GM23248 (cell line): ENCODE measurements at regions not wholly inside any gene's neighbourhood (a gene's known extent, or its start where the extent isn't known, plus 50 kb on each side); places are given as distances from the start of the nearest gene placed in this dataset.
A peak's percentile ranks its signal among the peaks of the same experiment; 100 is the strongest.

Source experiments
- DNase-seq: peaks from one replicate; pipeline ENCODE4 v3.0.0-alpha.2; 2015
- H2AFZ ChIP-seq: fragments of 200-600 bp; sonication (generic); 2 replicates; pipeline ENCODE4 v1.6.1; 2016; ENCODE audit warnings: antibody characterized with exemption
- H3F3A ChIP-seq: fragments of 200-600 bp; sonication (generic); 2 replicates; pipeline ENCODE4 v1.6.1; 2016; ENCODE audit warnings: mild to moderate bottlenecking, antibody characterized with exemption, mixed run types; ENCODE audit not compliant: insufficient read depth
- H3K27ac ChIP-seq: fragments of 200-600 bp; sonication (generic); 2 replicates; pipeline ENCODE4 v1.5.1; 2016; ENCODE audit warnings: mild to moderate bottlenecking
- H3K27me3 ChIP-seq: fragments of 200-600 bp; sonication (generic); replicated peaks from 2 replicates; pipeline ENCODE4 v1.6.1; 2016; ENCODE audit warnings: mild to moderate bottlenecking; ENCODE audit not compliant: insufficient read depth
- H3K36me3 ChIP-seq: fragments of 200-600 bp; sonication (generic); 2 replicates; pipeline ENCODE4 v1.6.1; 2016; ENCODE audit warnings: low read depth, mild to moderate bottlenecking
- H3K4me1 ChIP-seq: fragments of 200-600 bp; sonication (generic); 2 replicates; pipeline ENCODE4 v1.6.1; 2016; ENCODE audit warnings: mild to moderate bottlenecking; ENCODE audit not compliant: insufficient read depth
- H3K4me2 ChIP-seq: fragments of 200-600 bp; sonication (generic); one replicate; pipeline ENCODE4 v1.6.1; 2016; ENCODE audit warnings: mild to moderate bottlenecking; ENCODE audit not compliant: unreplicated experiment
- H3K4me3 ChIP-seq: fragments of 200-600 bp; sonication (generic); 2 replicates; pipeline ENCODE4 v1.5.1; 2016; ENCODE audit warnings: mild to moderate bottlenecking
- H3K79me2 ChIP-seq: fragments of 200-600 bp; sonication (generic); 2 replicates; pipeline ENCODE4 v1.6.1; 2016; ENCODE audit warnings: mild to moderate bottlenecking; ENCODE audit not compliant: insufficient read depth
- H3K9ac ChIP-seq: fragments of 200-600 bp; sonication (generic); 2 replicates; pipeline ENCODE4 v1.6.1; 2016; ENCODE audit warnings: mild to moderate bottlenecking
- H3K9me2 ChIP-seq: fragments of 200-600 bp; sonication (generic); 2 replicates; pipeline ENCODE4 v1.6.1; 2016; ENCODE audit warnings: mixed run types, mild to moderate bottlenecking, moderate library complexity; ENCODE audit not compliant: insufficient read depth
- H3K9me3 ChIP-seq: fragments of 200-600 bp; sonication (generic); one replicate; pipeline ENCODE4 v1.6.1; 2017; ENCODE audit warnings: low read depth
- H4K20me1 ChIP-seq: fragments of 200-600 bp; sonication (generic); 2 replicates; pipeline ENCODE4 v1.6.0; 2016; ENCODE audit not compliant: insufficient read depth
- EZH2 ChIP-seq: fragments of 200-600 bp; sonication (generic); IDR thresholded peaks from 2 replicates; pipeline ENCODE4 v1.6.1; 2018; ENCODE audit warnings: antibody characterized with exemption, mild to moderate bottlenecking; ENCODE audit not compliant: insufficient read depth, poor library complexity, severe bottlenecking
- EZH2phosphoT487 ChIP-seq: fragments of 200-600 bp; sonication (generic); IDR thresholded peaks from 2 replicates; pipeline ENCODE4 v1.6.1; 2018; ENCODE audit warnings: antibody characterized with exemption, moderate library complexity, mild to moderate bottlenecking, low read depth; ENCODE audit not compliant: insufficient read depth
- WGBS, 2 experiments: methylation state at CpG; one replicate each; pipeline ENCODE4 v1.1.6; 2015 to 2017; ENCODE audit warnings: low lambda C conversion rate in 2 of 2, low coverage in 1 of 2; ENCODE audit errors: missing lambda C conversion rate in 2 of 2; 5-methylcytosine and 5-hydroxymethylcytosine counted together
- in situ Hi-C: fragments of 300-500 bp; cut with MboI; formaldehyde crosslinking; loops from 2 replicates; pipeline ENCODE4 v1.15.0; 2020

DNA sequence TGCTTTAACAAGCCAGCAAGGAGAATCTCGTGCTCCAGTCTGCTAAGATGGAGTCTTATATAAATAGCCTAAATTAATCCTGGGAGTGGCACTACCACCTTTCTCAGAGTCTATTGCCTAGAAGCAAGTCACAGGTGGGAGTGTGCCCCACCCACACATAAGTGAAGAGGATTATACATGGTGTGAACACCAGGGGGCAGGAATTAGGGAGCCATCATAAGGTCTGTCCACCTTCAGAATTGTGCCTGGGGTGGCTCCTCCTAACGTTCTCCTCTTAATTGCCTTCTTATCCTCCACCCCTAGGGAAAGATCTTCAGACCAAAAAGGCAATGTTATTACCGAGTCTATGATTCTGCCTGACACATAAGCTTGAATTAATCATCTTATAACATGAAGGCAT is 276.8 kb upstream of the SESN3 start:
- 87 to 89% methylated on average over 3 of the region's 3 CpGs for WGBS, 2 experiments

DNA sequence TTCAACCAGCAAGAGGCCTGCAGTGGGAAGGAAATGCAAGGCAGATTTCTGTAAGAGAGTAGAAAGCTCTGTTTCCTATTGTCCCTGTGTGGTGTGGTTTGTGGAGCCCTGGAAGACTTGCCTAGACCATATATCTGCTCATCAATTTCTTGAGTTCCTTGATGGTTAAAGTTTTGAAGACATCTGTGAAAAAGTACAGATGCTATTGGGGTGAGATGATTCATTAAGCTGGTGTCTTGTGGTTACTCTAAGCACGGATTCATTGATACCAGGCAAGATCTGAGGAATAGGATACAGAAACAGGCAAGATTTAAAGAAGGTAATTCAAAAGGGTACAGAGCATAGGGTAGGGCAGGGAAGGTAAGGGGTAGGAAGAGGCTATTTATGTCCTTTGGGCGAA is 275.8 kb upstream of the SESN3 start:
- in situ Hi-C loops: no loop called here
- 47 to 52% methylated on average over 2 of the region's 2 CpGs for WGBS, 2 experiments

More for the DNA sequence above, 276.8 kb upstream of the SESN3 start:
- Histone ChIP-seq H3K4me3 (no peak overlapping the region), H3F3A (peaks cover 23% of the 10 kb centered on the region), H3K4me1 (peaks cover 30% of the 10 kb centered on the region), H3K79me2 (no peaks in the 10 kb centered on the region), H3K36me3 (no peaks in the 10 kb centered on the region), H3K9ac (no peak overlapping the region), H3K27ac (no peak overlapping the region), H4K20me1 (no peaks in the 10 kb centered on the region), H3K27me3 (no peaks in the 10 kb centered on the region), H2AFZ (no peak overlapping the region), H3K9me3 (no peaks in the 10 kb centered on the region), H3K4me2 (no peak overlapping the region), H3K9me2 (no peaks in the 10 kb centered on the region)
- TF ChIP-seq EZH2 (no peak), EZH2phosphoT487 (no peak)
- in situ Hi-C loops: no loop called here
- no peak for DNase-seq

DNA sequence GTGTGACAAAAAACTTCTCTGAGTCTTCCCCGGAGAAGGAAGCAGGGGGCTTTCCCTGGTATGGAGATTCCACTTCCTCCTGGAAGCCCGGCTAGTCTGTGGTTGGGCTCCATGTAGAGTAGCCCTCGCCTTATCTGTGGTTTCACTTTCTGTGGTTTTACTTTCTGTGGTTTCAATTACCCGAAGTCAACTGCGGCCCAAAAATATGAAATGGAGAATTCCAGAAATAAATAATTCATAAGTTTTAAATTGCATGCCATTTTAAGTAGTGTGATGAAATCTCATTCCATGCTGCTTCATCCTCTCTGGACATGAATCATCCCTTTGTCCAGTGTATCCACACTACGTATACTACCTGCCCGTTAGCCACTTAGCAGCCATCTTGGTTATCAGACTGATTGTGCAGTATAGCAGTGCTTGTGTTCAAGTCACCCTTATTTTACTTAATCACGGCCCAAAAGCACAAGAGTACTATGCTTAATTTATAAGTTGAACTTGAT is 275.0 kb upstream of the SESN3 start:
- Histone ChIP-seq H3K4me2 (no peak overlapping the region), H3K27me3 (no peaks in the 10 kb centered on the region), H3K9ac (no peak overlapping the region), H4K20me1 (no peaks in the 10 kb centered on the region), H3K9me3 (no peaks in the 10 kb centered on the region), H3K4me3 (no peak overlapping the region), H3K27ac (no peak overlapping the region), H3K79me2 (no peaks in the 10 kb centered on the region), H3K9me2 (no peaks in the 10 kb centered on the region), H3K36me3 (no peaks in the 10 kb centered on the region), H3K4me1 (peaks cover 16% of the 10 kb centered on the region; the same call in 1 of the 2 replicates), H2AFZ (no peak overlapping the region), H3F3A (peaks cover 7% of the 10 kb centered on the region)
- in situ Hi-C loops: no loop called here
- WGBS, 2 experiments: 45 to 49% methylated on average over 8 of the region's 8 CpGs
- TF ChIP-seq EZH2phosphoT487 (peak; percentile 82), EZH2 (no peak)
- peak; percentile 68 for DNase-seq

More for the DNA sequence above, 275.8 kb upstream of the SESN3 start:
- DNase-seq: peak; percentile 61
- no peak overlapping the region for H3K27ac ChIP-seq
- H3K27me3 ChIP-seq: no peaks in the 10 kb centered on the region
- H3K79me2 ChIP-seq: no peaks in the 10 kb centered on the region
- TF ChIP-seq EZH2: no peak
- TF ChIP-seq EZH2phosphoT487: no peak
- H3F3A ChIP-seq: peaks cover 14% of the 10 kb centered on the region
- no peak overlapping the region for H3K9ac ChIP-seq
- no peak overlapping the region for H3K4me3 ChIP-seq
- no peaks in the 10 kb centered on the region for H3K9me2 ChIP-seq
- H3K4me2 ChIP-seq: no peak overlapping the region
- H4K20me1 ChIP-seq: no peaks in the 10 kb centered on the region
- peaks cover 24% of the 10 kb centered on the region for H3K4me1 ChIP-seq
- no peak overlapping the region for H2AFZ ChIP-seq
- H3K9me3 ChIP-seq: no peaks in the 10 kb centered on the region
- no peaks in the 10 kb centered on the region for H3K36me3 ChIP-seq

DNA sequence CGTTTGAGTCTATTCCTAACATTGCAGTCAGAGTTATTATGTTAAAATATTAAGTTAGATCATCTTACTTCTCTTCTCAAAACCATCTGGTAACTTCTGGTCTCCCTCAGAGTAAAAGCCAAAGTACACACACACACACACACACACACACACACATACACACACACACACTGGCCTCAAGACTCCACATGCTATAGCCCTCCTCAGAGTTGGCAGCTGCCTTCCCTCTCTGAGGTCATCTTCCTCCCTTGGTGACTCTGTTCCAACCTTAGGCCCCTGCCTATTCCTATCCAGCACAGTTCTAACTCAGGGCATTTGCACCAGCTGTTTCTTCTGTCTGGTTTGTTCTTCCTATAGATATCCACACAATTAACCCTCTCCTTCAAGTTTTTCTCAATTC is 272.0 kb upstream of the SESN3 start:
- no peak overlapping the region for H2AFZ ChIP-seq
- H3K36me3 ChIP-seq: no peaks in the 10 kb centered on the region
- in situ Hi-C loops: no loop called here
- H3K9me3 ChIP-seq: no peaks in the 10 kb centered on the region
- H3K27ac ChIP-seq: no peak overlapping the region
- TF ChIP-seq EZH2phosphoT487 (no peak), EZH2 (no peak)
- H3K9me2 ChIP-seq: no peaks in the 10 kb centered on the region
- H3K4me2 ChIP-seq: no peak overlapping the region
- peaks cover 20% of the 10 kb centered on the region for H3F3A ChIP-seq
- DNase-seq: peak; percentile 50
- H4K20me1 ChIP-seq: no peaks in the 10 kb centered on the region
- H3K9ac ChIP-seq: no peak overlapping the region
- H3K27me3 ChIP-seq: no peaks in the 10 kb centered on the region
- no peaks in the 10 kb centered on the region for H3K79me2 ChIP-seq
- H3K4me1 ChIP-seq: peaks cover 40% of the 10 kb centered on the region
- H3K4me3 ChIP-seq: no peak overlapping the region
- WGBS, 2 experiments: 95 to 100% methylated on average over 1 of the region's 1 CpG

DNA sequence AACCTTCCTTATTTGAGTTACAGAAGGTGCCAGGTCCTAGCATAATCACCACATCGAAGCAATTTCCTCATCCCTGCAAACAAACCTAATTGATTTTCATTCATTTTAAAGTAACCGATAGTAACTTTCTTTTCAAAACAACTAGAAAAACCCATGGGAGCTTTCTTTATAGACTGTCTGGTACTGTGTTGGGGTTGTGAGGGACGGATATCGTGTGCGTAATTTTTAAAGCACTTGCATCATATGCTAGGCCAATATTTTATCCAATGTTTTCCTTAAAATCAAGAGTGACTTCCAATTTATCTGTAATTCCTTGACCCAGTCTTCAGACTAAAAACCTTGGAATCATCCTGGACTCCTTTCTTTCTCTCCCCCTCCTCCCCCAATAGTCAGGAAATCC is 271.5 kb upstream of the SESN3 start:
- Histone ChIP-seq H2AFZ (no peak overlapping the region), H3K4me3 (no peak overlapping the region), H3K36me3 (no peaks in the 10 kb centered on the region), H3K27ac (no peak overlapping the region), H3K79me2 (no peaks in the 10 kb centered on the region), H3K4me1 (peaks cover 40% of the 10 kb centered on the region), H4K20me1 (no peaks in the 10 kb centered on the region), H3K9me3 (no peaks in the 10 kb centered on the region), H3K4me2 (no peak overlapping the region), H3K9me2 (no peaks in the 10 kb centered on the region), H3F3A (peaks cover 20% of the 10 kb centered on the region), H3K9ac (no peak overlapping the region), H3K27me3 (no peaks in the 10 kb centered on the region)
- in situ Hi-C loops: no loop called here
- no peak for TF ChIP-seq EZH2phosphoT487
- no peak for TF ChIP-seq EZH2
- 97 to 100% methylated on average over 5 of the region's 5 CpGs for WGBS, 2 experiments
- no peak for DNase-seq
